Tibial nerve (tissue), 4 donors: ENCODE measurements at regions not wholly inside any gene's neighbourhood (a gene's known extent, or its start where the extent isn't known, plus 50 kb on each side); places are given as distances from the start of the nearest gene placed in this dataset.
A peak's percentile ranks its signal among the peaks of the same experiment; 100 is the strongest.

Experiments used
- DNase-seq, 2 donors: peaks; one replicate each; pipeline ENCODE4 v3.0.0-alpha.2; 2019; ENCODE audit warnings: low spot score in 2 of 2
- H3K27ac ChIP-seq, 4 donors: fragments of 200-600 bp; sonication (generic) in 3 of 4; one replicate each; pipeline ENCODE4 v1.5.1; 2017 to 2019; ENCODE audit warnings: mild to moderate bottlenecking in 1 of 4
- H3K27me3 ChIP-seq, 2 donors: fragments of 200-600 bp; sonication (generic) in 1 of 2; one replicate each; pipeline versions ENCODE4 v1.5.1 to v1.6.0; 2017 to 2019
- H3K36me3 ChIP-seq, 3 donors: fragments of 200-600 bp; sonication (generic); one replicate each; pipeline ENCODE4 v1.5.1; 2018 to 2019
- H3K4me1 ChIP-seq, 4 donors: fragments of 200-600 bp; sonication (generic) in 3 of 4; one replicate each; pipeline ENCODE4 v1.5.1; 2017 to 2019
- H3K4me3 ChIP-seq, 4 donors: fragments of 200-600 bp; sonication (generic) in 3 of 4; one replicate each; pipeline ENCODE4 v1.5.1; 2017 to 2019; ENCODE audit warnings: mild to moderate bottlenecking in 1 of 4, moderate library complexity in 1 of 4
- H3K9me3 ChIP-seq, 4 donors: fragments of 200-600 bp; sonication (generic) in 3 of 4; one replicate each; pipeline ENCODE4 v1.5.1; 2017 to 2019
- EP300 ChIP-seq, 2 donors: sonication (generic); formaldehyde crosslinking; IDR thresholded peaks; one replicate each; pipeline ENCODE4 v1.6.1; 2017; ENCODE audit warnings: antibody characterized with exemption in 2 of 2, mild to moderate bottlenecking in 1 of 2
- POLR2A ChIP-seq, 2 donors: fragments of 450-650 bp; IDR thresholded peaks; one replicate each; pipeline ENCODE4 v1.6.1; 2017; ENCODE audit warnings: antibody characterized with exemption in 2 of 2, mild to moderate bottlenecking in 2 of 2, moderate library complexity in 2 of 2
- WGBS, 2 donors: methylation state at CpG; one replicate each; pipeline ENCODE4 v1.1.5; 2018; 5-methylcytosine and 5-hydroxymethylcytosine counted together
- TF ChIP-seq, protein P1 (sequence below), 5 experiments: fragments of 200-600 bp in 3 of 5; fragments of 450-650 bp in 2 of 5; sonication (generic) in 3 of 5; IDR thresholded peaks; one replicate each; pipeline ENCODE4 v1.5.1; 2016 to 2019; ENCODE audit warnings: antibody characterized with exemption in 5 of 5, mild to moderate bottlenecking in 3 of 5, moderate library complexity in 2 of 5

DNA sequence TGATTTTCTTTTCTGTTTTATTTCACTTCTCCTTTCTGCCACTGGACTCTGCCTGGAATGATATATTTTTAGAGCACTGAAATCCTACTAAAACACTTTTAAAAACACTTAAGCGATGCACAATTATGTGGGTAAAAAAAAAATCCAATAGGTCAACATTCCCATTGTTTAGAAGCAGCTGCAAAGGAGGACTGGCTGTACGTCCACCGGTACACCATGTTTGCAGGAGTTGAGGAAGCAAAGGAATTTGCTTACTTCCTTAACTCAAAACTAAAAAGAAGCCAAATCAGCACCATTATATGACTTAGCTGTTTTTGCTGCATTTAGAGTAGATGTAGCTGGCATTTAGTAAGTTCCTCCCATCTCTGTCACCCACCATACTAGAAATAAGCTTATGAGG, 186.8 kb upstream of the TMTC1 start:
- no peak for DNase-seq
- Histone ChIP-seq H3K4me3 (no peak overlapping the region), H3K36me3 (no peaks in the 10 kb centered on the region), H3K4me1 (no peaks in the 10 kb centered on the region), H3K27me3 (no peaks in the 10 kb centered on the region), H3K27ac (peak overlapping the region in 1 of 4 donors; percentile 47), H3K9me3 (no peaks in the 10 kb centered on the region)
- 50 to 52% methylated on average over 3 of the region's 3 CpGs for WGBS, 2 donors
- TF ChIP-seq, protein P1, sequence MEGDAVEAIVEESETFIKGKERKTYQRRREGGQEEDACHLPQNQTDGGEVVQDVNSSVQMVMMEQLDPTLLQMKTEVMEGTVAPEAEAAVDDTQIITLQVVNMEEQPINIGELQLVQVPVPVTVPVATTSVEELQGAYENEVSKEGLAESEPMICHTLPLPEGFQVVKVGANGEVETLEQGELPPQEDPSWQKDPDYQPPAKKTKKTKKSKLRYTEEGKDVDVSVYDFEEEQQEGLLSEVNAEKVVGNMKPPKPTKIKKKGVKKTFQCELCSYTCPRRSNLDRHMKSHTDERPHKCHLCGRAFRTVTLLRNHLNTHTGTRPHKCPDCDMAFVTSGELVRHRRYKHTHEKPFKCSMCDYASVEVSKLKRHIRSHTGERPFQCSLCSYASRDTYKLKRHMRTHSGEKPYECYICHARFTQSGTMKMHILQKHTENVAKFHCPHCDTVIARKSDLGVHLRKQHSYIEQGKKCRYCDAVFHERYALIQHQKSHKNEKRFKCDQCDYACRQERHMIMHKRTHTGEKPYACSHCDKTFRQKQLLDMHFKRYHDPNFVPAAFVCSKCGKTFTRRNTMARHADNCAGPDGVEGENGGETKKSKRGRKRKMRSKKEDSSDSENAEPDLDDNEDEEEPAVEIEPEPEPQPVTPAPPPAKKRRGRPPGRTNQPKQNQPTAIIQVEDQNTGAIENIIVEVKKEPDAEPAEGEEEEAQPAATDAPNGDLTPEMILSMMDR (IDR thresholded peaks at IDR 0.05) = no peak
- TF ChIP-seq EP300 (IDR thresholded peaks at IDR 0.05) = peak in 1 of 2 donors; percentile 17

DNA sequence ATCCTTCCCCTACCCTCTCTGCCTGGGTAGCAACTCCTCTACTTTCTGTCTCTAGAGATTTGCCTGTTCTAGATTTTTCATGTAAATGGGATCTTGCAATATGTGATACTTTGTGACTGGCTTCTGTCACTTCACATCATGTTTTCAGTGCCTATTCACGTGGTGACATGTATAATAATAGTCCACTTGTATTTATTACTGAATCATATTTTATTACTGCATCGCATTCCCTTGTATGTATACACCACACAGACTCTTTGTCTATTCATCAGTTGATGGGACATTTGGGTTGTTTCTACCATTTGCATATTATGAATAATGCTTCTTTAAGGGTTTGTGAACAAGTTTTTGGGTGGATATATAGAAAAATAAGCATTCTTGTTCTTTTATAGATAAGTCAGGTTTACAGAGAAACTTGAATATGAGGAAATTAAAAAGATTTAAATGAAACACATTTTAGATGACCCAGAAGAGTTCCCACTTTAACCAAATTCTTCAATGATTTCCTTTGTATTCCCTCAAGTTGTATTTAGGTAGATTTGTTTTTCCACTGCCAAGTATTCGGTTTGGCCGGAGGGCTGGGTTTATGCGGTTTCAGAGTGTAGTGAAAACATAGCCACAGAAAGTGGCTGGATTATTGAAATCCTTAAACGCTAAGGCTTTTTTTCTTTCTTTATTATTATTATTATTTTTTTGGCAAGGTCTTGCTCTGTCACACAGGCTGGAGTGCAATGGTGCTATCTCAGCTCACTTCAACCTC, 178.7 kb upstream of the TMTC1 start:
- no peak for DNase-seq
- no peaks in the 10 kb centered on the region for H3K36me3 ChIP-seq
- whole genome bisulfite sequencing, 2 donors = 40 to 44% methylated on average over 6 of the region's 6 CpGs
- H3K4me1 ChIP-seq = peaks cover 0 to 4% (median 0%) of the 10 kb centered on the region in 4 donors
- no peaks in the 10 kb centered on the region for H3K27me3 ChIP-seq
- TF ChIP-seq, protein P1 (IDR thresholded peaks at IDR 0.05) = no peak
- no peak for TF ChIP-seq EP300 (IDR thresholded peaks at IDR 0.05)
- no peak for TF ChIP-seq POLR2A (IDR thresholded peaks at IDR 0.05)
- H3K4me3 ChIP-seq = no peak overlapping the region
- H3K27ac ChIP-seq = no peak overlapping the region
- no peaks in the 10 kb centered on the region for H3K9me3 ChIP-seq

DNA sequence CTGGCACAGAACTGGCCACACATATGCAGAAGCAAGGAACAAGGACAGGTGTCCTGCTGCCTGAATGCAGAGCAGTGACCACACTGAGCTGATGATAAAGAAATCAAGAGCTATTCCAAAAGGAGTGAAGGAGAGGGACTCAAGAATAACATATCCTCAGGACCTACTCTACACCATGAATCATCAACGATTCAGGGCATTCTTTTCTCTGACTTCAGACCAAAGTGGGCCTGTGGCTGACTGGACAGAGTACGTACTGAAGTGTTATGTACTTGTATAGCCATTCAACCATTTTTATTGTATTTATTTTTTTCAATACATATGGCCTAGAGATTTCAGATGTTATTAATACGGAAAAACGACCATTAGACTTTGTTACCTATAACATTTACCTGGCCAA, 177.5 kb upstream of the TMTC1 start:
- TF ChIP-seq POLR2A (IDR thresholded peaks at IDR 0.05) (no peak), EP300 (IDR thresholded peaks at IDR 0.05) (no peak)
- TF ChIP-seq, protein P1 (IDR thresholded peaks at IDR 0.05) = no peak
- H3K4me1 ChIP-seq = peaks cover 0 to 4% (median 0%) of the 10 kb centered on the region in 4 donors
- no peaks in the 10 kb centered on the region for H3K27me3 ChIP-seq
- H3K9me3 ChIP-seq = no peaks in the 10 kb centered on the region
- DNase-seq = no peak
- H3K4me3 ChIP-seq = no peak overlapping the region
- WGBS, 2 donors = 68 to 89% methylated on average over 4 of the region's 4 CpGs
- no peaks in the 10 kb centered on the region for H3K36me3 ChIP-seq
- H3K27ac ChIP-seq = no peak overlapping the region

DNA sequence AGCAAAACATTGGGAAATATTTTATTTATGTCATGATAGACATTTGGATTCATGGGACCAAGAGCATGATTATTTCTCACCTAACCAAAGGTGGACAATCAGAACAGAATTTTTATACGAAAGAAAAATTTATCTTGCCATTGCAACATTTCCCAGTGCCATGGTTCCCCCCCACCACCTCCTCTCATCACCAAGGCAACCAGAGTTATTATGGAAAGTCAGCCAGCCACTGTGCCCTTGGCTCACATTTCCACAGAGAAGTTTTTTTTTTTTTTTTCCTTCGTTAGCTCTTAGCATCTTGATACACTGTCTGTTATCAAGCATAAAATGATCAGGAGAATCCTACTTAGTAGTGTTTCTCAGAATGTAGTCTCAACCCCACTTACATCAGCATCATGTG, 176.4 kb upstream of the TMTC1 start:
- DNase-seq = no peak
- H3K9me3 ChIP-seq = no peaks in the 10 kb centered on the region
- no peaks in the 10 kb centered on the region for H3K27me3 ChIP-seq
- H3K36me3 ChIP-seq = no peaks in the 10 kb centered on the region
- TF ChIP-seq, protein P1 (IDR thresholded peaks at IDR 0.05) = no peak
- TF ChIP-seq EP300 (IDR thresholded peaks at IDR 0.05) (no peak), POLR2A (IDR thresholded peaks at IDR 0.05) (no peak)
- WGBS, 2 donors = 48 to 58% methylated on average over 2 of the region's 2 CpGs
- no peak overlapping the region for H3K27ac ChIP-seq
- peaks cover 0 to 4% (median 0%) of the 10 kb centered on the region in 4 donors for H3K4me1 ChIP-seq
- no peak overlapping the region for H3K4me3 ChIP-seq

DNA sequence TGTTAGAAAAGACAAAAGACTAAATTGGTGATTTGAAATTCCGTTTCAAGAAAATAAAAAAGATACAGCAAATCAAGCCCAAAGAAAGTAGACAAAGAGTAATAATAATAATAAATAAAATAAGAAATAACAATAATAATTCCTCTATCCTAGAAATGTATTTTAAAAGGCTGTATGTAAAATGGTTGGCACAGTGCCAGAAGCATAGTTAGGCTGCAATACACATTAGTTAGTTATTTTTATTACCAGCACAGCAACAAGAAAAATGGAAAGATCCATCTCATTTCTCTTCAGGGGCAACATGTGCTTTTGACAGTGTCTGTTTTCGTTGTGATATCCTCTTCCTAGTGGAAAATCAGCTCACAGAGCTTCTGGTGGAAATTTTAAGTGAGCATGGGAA, 174.1 kb upstream of the TMTC1 start:
- Histone ChIP-seq H3K4me3 (no peak overlapping the region), H3K27ac (no peak overlapping the region), H3K9me3 (no peaks in the 10 kb centered on the region), H3K27me3 (no peaks in the 10 kb centered on the region), H3K36me3 (no peaks in the 10 kb centered on the region), H3K4me1 (no peaks in the 10 kb centered on the region)
- TF ChIP-seq POLR2A (IDR thresholded peaks at IDR 0.05) = no peak
- TF ChIP-seq, protein P1 (IDR thresholded peaks at IDR 0.05) = no peak
- no peak for TF ChIP-seq EP300 (IDR thresholded peaks at IDR 0.05)
- 71 to 78% methylated on average over 2 of the region's 2 CpGs for WGBS, 2 donors
- DNase-seq = no peak
